ENCODE measurements at regions not wholly inside any gene's neighbourhood (a gene's known extent, or its start where the extent isn't known, plus 50 kb on each side); places are given as distances from the start of the nearest gene placed in this dataset.

- Histone ChIP-seq H3K4me3 (no peak overlapping the region), H3K4me1 (peaks cover 21% of the 10 kb centered on the region), H3K27ac (no peak overlapping the region), H3K36me3 (no peaks in the 10 kb centered on the region), H3K9me3 (replicated peaks) (no peaks in the 10 kb centered on the region), H3K27me3 (no peaks in the 10 kb centered on the region)
- DNase-seq: peak in 1 of 2 experiments; percentile 29
Observed at GRCh38 chr1:202067188-202067974, 55.3 kb upstream of the GPR37L1 start.

GRCh38 chr1:202068596-202068995, 54.1 kb upstream of the GPR37L1 start:
- H3K27me3 ChIP-seq: no peaks in the 10 kb centered on the region
- H3K4me1 ChIP-seq: peaks cover 14% of the 10 kb centered on the region
- peak; percentile 76 to 81 for DNase-seq
- H3K9me3 ChIP-seq (replicated peaks): no peaks in the 10 kb centered on the region
- H3K27ac ChIP-seq: no peak overlapping the region
- no peak overlapping the region for H3K4me3 ChIP-seq
- no peaks in the 10 kb centered on the region for H3K36me3 ChIP-seq

GRCh38 chr1:202069662-202070061, 53.1 kb upstream of the GPR37L1 start:
- no peak for DNase-seq
- H3K9me3 ChIP-seq (replicated peaks): no peaks in the 10 kb centered on the region
- peaks cover 6% of the 10 kb centered on the region for H3K4me1 ChIP-seq
- no peak overlapping the region for H3K4me3 ChIP-seq
- no peaks in the 10 kb centered on the region for H3K27me3 ChIP-seq
- no peaks in the 10 kb centered on the region for H3K36me3 ChIP-seq
- no peak overlapping the region for H3K27ac ChIP-seq

GRCh38 chr1:202072211-202072765, 50.4 kb upstream of the GPR37L1 start:
- no peaks in the 10 kb centered on the region for H3K9me3 ChIP-seq (replicated peaks)
- H3K36me3 ChIP-seq: no peaks in the 10 kb centered on the region
- no peak for DNase-seq
- no peak overlapping the region for H3K27ac ChIP-seq
- no peaks in the 10 kb centered on the region for H3K27me3 ChIP-seq
- H3K4me3 ChIP-seq: no peak overlapping the region
- peaks cover 10% of the 10 kb centered on the region for H3K4me1 ChIP-seq

Data from SJCRH30 (cell line).